Right lung (tissue), 2 donors: ENCODE measurements at regions not wholly inside any gene's neighbourhood (a gene's known extent, or its start where the extent isn't known, plus 50 kb on each side); places are given as distances from the start of the nearest gene placed in this dataset.

Source experiments
- DNase-seq, 2 donors: peaks; one replicate each; pipeline ENCODE4 v3.0.0-alpha.2; 2013

DNA sequence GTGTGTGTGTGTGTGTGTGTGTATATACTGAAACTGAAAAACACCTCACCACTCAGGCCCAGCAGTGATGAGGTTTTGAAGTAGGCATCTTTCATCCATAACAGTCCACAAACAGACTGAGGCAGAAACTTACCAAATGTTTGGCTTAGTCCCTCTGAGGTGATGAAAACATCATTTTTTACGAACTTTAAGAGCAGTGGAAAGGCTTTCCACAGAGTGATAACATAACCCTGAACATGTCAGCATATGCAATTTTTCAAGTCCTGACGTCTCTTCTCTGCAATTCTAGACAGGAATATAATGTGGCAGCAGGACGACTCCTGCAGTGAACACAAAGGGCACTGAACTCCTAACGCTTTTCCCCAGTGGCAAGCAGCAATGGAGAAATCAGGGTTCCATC, 247.0 kb upstream of the THBS1 start:
- DNase-seq: no peak

DNA sequence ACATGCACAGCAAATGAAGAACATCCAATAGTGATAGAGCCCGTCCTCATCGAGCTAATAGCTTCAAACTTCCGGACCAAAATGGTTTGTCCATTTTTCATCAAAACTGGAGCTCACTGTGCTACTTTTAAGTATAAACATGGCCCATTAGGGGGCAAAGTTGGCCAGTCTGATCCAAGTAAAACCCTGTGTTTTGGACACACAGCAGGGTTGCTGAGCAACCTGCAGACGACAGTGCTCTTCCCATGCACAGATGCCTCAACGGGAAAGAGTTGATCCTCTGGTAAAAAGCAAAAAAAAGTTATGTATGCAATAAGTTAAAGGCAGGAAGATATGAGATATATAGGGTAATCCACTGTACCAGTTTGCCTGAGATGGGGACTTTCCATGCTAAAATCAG, 244.0 kb upstream of the THBS1 start:
- no peak for DNase-seq

DNA sequence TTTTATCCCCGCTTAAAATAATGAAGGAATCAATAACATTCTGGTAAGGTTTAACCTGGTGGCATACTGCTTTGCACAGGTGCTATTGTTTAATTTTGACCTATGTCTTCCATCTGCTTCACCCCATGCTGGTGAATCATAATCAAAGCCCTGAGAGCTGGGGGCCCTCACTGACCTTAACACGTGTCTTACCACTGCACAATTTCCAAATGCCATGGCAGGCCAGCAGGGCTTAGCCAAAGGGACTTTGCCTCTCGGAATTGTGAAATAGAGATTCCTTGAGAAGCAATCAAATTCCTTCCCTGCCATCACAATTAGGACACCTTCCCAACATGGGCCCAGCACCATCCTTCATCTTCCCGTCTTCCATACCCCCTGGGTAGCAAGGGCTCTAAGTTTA, 242.6 kb upstream of the THBS1 start:
- DNase-seq: no peak

DNA sequence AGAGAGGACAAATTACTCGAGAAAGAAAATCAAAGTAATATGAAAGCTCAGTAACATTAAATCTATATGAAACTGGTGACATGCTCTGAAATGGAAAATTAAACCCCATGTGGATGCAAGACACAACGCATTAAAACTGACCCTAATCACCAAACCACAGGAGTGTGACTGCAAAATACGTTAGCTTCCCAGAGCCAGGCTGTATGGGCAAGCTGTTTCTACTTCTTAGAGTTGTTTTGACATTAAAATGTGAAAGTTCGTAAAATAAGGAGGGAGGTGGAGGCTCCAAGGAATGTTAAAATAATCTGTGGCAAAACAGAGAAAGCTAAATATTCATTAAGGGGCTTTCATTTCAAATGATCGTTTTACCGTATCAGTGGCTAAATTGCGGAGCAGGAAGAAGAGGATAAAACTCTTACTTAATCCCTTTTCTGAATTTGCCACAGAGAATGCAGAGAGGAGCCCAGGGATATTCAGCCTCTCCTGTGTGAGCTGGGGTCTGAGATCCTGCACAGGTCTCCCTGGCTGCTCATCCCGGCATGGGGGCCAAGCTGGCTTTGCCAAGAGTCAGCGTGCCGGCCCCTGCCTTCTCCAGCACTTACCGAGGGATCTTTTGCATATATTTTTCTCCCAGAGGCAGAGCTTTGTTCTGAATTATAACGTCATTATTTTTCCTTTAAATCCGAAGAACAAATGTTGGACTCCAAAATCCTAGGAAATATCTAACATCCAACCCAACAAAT, 239.8 kb upstream of the THBS1 start:
- no peak for DNase-seq

DNA sequence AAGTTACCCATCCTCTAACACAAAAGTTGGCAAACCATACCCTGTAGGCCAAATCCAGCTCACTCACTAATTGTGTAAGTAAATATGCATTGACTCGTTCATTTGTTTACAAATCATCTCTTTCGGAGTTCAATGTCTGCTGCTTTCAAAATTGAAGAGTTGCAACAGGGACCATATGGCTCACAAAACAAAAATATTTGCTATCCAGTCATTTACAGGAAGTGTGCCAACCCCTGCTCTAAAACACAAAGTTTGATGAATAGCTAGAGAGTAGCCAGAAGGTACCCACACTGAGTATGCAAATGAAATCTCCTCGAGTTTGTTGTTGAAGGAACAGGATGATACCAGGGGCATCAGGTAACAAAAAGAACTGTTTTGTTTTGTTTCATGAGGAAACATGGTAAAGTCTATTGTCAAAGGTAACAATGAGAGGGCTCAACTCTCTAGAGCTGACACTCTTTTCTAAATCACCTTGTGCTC, 236.2 kb upstream of the THBS1 start:
- no peak for DNase-seq

DNA sequence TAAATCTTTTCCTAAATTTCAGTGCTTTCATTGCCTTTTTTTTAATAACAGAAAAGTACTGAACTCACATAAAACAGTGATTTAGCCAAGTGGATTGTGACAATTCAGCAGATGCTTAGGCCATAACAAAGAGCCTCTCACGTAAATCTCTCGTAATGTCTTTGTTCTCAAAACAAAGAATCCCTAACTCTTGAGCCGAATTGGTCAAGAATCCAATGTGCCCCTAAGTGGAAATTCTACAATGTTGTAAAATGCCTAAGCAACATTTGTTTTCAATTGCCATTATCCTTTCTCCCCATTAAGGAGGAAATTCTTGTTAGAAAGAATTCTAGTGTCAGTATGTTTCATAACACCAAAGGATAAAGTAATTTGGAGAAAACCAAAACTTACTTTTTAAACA, 235.7 kb upstream of the THBS1 start:
- DNase-seq: no peak

DNA sequence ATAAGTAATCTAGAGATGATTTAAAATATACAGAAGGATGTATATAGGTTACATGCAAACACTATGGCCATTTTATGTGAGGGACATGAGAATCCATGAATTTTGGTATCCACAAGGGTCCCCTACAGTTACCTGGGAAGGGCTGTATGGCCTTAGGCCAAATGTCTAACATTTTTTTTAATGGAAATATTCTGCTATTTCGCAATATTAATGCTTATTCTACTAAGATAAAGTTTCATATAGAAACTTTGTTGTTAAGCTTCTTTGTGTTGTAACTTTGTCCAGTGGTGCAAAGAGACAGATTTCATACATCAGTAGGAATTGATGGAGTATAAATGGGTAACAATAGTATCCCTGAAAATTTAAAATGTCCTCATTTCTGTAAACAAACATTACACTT, 233.4 kb upstream of the THBS1 start:
- DNase-seq: no peak

DNA sequence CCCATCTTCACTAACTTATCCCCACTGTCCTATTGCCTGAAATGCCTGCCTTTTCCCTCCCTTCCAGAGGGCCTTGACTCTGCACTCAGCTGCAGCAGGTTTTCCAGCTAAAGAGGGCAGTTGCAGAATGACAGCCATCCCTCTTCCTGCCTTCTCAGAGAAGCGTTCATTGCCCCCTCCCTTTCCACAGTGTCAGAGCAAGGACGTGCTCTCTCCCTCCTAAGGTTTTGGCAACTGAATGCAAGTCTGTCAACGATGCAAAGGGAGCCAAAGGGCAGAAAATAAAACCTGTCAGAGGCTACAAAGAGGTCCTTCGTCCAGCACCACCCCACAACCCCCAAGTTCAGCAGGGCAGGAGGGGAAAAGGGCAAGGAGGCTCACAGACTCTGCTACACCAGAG, 230.1 kb upstream of the THBS1 start:
- no peak for DNase-seq

DNA sequence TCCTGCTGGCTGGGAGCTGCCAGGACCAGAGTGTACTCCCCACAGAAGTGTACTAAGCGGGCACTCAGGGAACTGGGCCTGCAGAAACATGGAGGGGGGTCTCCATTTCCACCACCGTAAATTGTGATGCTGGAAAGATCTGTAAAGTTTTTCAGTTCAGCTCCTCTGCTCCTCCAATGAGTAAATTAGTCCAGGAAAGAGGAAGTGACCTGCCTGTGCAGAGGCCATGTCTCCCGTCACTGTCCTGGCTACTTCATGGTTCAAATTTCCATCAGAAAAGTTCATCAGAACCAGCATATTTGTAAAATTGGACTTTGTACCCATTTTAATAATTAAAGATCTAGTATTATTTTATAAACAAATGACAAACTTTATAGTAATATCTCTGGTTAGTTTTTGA, 226.7 kb upstream of the THBS1 start:
- DNase-seq: no peak

DNA sequence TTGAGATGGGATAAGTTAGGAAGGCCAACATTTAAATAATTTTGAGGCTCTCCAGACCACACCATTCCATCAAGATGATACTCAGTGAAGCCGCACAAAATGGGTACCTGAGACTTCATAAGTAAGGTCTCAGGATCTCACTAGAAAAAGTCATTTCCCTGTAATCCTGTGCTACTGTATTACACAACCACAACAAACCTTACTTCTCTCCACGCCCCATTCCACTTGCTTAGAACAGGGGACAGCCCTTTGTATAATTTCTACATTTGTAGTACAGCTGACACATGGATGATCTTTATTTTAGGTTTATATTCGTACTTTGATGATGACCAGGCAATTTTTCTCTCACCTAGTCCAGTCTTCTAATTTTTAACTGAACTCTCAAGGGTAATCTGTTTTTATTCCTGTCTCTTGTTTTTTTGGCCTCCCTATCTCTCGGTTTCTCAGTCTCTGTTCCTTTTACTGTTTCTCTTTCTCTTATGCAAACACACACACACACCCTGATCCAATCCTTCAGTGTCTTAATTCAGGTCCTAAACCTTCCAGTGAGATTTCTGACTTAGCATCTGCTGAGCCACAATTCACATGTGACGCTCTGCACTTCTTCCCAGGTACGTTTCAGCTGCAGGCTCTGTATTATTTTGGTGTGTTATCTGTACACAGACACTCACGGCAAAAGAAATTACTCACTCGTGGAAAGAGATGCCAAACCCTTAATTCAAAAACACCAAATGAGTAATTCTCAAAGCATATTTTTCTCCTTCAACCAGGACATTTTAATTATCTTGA, 223.2 kb upstream of the THBS1 start:
- DNase-seq: no peak

DNA sequence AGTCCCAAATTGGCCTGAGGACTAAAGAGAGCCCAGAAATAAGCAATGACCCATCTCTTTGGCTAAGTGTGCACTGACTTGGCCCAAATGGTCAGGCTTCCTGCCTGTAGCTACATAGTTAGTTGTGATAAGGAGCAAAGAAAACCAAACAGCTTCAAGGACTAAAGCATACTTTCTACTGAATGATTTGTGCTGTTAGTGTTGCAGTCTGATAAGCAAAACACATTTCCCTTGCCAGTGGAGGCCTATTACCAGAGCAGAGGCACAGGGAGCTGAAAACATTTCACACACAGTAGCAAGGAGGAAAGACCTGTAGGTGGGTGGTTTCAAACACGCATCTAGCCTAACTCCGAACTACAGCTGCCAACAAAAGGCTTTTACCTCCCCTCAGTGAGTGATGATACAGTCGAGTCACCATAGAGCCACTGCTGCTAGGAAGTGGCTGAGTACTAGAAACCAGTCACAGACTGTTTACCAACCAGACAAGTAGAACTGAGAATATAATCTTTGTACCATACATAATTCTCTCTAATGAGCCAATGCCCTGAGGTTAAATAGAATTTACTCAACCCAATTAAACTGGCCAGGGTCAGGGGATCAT, 222.3 kb upstream of the THBS1 start:
- peak; percentile 69 to 73 for DNase-seq

DNA sequence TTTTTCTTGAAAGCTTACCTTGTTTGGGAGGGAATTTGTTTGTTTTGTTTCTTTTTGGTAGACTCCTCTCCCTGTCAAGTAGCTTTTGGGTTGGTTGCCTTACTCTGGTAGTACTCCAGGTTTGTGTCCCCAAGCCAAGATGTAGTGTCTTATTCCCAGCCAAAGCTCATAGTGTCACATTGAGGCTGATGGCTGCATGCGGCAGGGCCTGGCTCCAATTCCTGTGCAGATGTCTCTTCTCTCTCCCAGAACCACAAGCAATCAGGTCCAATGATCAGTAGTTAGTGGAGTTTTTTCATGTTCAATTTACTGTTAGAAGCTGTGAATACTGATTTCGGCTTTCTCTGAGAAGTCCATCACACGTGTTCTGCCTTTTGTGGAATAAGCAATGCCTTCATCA, 221.1 kb upstream of the THBS1 start:
- peak; percentile 48 to 60 for DNase-seq

DNA sequence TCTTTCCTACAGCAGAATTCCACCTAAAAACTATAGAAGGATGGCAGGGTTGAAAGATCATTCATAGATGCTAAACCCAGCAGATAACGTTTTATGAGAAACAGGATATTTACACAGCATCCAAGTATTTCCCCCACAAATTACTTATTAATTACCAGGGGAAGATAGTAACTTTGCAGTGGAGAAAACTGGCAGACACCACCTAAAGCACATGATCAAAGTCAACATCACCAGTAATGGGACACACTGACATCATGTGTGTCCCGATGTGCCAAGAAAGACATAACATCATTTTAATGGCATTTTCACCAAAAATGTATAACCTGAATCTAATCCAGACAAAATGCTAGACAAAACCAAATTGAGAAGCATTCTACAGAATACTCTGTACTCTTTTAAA, 220.4 kb upstream of the THBS1 start:
- DNase-seq: no peak

DNA sequence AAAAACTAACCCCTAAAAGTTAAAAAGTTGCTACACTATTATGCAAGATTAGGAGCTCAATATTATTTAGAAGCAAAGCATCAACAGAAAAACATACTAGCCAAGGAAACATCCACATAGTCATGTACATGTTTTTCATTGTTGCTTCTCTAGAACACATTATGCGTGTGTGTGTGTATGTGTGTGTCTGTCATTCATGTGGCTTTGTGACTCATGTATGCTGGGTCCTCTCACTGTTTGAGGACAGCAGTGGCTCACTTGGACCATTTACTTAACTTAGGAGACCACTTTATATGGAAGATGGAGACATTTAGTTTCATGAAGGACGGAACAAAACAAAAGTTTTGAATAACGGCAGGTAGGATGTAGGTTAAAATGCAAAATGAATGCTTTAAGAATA, 219.4 kb upstream of the THBS1 start:
- DNase-seq: no peak

DNA sequence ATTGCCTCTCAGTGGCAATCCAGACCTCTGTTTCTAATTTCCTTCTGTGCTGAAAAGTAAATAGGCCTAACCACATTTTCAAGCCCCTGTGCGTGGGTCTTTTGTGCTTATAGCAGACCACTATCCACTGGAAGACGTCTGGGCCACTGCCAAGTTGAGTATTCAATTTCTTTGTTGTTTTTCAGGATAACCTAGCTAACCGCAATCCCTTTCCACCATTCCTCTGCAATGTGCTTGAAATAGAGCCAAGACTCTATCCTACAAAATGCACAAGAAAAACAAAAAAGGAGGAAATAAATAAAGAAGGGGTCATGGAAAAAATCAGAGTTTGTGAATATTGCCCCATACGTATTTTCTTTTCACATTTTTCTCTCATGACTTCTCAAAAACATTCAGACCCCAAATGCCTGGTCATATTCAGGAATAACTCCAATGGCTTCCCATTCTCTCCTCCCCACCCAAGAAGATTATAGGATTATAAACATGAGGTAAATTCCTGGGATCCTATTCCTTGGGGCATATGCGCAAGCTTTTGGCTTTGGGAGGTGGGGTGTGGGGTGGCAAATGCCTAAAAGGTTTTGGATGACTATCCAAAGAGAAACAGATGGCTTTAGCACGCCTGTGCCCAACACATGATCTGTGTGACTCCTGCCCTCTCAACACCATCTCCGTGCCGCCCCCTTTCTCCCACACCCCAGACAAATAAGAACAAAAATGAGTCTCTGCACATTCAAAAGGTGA, 217.9 kb upstream of the THBS1 start:
- DNase-seq: no peak

DNA sequence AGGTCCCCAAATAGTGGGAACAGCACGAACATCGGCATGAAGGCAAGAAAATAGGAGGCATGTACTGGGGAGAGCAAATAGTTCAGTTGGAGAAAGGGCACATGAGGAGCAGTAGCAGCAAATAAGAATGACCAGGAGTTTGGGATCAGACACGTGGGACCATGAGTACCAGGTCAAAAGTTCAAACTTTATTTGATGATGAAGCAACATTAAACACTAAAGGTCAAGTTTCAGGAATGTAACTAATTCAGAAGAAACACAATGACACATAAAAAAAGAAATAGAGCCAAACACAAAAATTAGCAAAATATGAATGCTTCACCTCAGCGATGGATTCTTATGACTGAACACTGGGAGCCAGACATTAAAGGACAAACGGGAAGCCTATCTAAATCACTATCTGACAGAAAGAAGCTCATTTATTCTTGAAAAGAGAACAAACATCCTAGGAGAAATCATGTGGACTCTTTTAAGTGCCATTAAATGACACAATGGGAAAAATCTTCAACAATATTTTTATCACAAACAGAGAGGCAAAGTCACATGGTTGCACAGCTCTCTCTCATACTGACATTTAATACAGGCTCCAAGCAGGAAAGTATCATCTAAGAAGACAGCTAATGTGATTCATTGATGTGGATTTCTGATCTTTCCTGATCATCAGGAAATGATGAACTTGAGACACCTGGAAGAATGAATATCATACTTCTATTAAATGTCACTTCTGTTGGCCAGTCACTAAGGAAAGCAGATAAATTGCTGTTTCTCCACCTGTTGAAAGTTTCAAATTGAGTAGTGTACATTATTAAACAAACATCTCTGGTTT, 216.9 kb upstream of the THBS1 start:
- no peak for DNase-seq

DNA sequence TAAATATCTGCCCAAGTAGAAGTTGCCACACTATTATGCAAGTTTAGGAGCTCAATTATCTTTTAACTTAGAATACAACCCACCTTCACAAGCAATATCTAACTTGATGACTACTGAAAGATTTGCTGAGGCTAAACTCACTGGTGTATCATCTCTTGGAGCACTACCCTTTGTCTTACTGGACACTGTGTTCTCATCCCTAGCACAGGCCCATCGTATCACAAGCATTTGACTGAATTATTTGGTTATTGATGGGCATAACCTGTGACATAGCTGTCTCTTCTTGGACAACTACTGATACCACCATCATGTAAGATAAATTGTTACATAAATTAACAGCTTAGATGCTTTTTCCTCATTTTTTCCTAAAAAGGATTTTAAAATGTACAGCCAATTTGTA, 216.2 kb upstream of the THBS1 start:
- DNase-seq: no peak

DNA sequence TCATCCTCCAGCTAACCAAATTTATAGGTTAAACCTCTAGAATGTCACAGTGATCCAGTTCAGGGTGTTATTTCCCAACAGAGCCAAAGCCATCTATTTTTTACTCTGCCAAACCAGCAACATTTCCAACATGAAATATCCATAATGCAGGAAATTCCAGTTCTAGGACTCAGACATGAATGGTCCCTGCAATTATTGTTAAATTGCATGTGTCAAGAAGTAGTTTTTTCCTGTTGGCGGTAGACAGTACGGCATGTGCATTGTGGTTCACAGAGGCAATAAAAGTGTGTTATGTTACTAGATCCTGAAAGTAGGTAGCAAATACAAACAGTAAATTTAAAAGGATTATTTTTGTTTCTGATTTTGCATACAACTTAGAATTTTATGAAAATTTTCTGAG, 215.7 kb upstream of the THBS1 start:
- DNase-seq: no peak

DNA sequence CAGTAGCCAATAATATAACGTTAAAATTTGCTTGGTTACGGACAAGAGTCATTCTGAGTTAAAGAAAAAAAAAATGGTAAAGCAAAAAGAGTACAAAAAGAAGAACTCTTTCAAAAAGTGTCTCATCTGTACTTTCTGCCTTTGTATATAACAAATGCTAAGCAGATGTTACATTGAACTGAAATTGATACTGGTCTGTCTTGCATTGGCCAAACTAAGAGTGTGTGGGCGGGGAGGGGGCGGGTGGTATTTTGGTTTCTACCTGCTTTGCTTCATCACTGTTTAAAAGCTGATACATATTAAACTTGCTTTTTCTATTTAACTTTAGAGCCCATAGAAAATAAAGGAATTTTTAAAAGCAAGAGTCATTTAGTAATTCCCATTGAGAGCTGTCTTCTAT, 215.0 kb upstream of the THBS1 start:
- no peak for DNase-seq

DNA sequence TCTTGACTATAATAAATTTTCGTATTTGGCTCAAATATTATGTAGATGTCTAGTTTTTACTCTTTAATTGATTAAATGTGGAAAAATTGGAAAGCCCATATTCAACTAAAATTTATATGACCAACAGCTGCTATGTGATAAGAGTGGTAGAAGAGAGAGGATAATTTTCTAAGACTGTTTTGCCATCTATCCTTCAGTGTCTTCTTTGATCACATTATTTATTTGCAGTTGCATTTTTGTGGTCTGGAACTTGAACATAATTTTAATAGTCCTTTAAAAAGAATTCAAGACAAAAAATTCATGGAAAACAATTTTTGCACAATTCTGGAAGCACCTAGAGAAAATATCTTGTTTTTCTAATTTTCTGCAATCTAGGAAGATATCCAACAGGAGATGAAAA, 213.3 kb upstream of the THBS1 start:
- no peak for DNase-seq

DNA sequence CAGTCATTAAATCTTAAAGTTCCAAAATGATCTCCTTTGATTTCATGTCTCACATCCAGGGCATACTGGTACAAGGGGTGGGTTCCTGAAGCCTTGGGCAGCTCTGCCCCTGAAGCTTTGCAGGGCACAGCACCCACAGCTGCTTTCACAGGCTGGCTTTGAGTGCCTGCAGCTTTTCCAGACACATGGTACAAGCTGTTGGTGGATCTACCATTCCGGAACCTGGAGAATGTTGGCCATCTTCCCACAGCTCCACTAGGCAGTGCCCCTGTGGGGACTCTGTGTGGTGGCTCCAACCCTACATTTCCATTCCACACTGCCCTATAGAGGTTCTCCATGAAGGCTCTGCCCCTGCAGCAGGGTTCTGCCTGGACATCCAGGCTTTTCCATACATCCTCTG, 211.1 kb upstream of the THBS1 start:
- DNase-seq: no peak
